GM21737 (cell line): ENCODE measurements at regions not wholly inside any gene's neighbourhood (a gene's known extent, or its start where the extent isn't known, plus 50 kb on each side); places are given as distances from the start of the nearest gene placed in this dataset.

Experiments
- ATAC-seq: cut with Tn5 transposase; IDR thresholded peaks from one replicate; pipeline ENCODE4 v1.9.1; 2021; ENCODE audit warnings: mild to moderate bottlenecking, moderate library complexity; ENCODE audit not compliant: unreplicated experiment

DNA sequence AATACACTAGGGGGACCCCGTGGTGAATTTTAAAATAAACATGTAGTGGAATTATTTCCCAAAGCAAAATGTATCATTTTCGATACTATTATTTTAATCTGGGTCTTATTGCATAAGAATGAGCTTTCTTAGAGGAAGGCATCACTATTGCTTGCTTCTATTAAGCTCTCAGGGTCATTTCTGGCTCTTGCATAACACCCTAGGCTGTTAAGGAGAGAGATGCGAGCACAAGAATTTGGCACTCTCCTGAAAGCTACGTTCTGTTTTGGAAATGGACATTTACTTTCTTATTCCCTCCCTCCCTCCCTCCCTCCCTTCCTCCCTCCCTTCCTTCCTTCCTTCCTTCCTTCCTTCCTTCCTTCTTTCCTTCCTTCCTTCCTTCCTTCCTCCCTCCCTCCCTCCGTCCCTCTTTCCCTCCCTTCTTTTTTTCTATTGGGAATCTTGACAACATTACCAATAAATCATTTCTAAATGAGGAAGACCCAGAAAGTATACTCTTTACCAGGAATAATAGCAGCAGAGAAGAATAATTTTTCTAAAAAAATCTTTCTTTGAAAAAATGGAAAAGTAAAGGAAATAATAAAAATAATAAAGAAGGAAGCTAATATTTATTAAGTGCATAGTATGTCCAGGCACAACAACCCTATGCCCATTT is 83.6 kb upstream of the BDNF start:
- ATAC-seq: no peak

DNA sequence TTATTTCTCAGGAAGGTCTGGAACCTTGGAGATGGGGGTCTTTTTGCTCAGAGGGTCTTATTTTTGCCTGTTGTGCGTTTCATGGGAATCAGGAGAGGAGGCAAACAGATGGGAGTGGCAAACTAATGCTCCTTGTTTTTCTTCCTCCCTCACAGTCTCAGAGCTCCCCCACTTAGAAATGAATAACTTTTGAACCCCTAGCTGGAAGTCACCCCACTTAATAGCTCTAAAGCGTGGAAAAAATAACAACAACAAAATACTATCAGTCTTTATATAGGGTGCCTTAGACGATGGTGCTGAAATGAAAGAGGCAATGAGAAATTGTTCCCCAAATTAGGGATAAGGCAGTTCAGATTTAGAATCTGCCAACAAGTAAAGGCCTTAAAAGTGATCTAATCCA is 76.8 kb upstream of the BDNF start:
- ATAC-seq: no peak

DNA sequence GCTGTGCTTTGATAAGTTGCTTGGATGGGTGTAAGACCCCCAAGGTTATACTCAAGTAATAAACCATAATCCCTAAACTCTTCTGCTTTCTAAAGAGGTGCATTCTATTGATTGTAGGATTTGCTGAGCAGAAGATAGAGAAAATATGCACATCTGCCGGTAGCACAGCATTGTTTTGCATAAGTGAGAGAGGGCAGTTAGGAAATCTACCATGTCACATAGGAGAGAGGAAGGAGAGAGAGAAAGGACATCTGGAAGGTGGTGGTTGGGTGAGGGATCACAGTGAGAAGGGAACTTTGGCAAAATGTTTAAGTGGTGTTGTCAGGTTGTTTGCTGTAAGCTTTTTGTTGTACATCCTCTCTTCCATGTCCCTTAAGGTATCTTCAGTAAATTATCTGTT is 73.6 kb upstream of the BDNF start:
- no peak for ATAC-seq

DNA sequence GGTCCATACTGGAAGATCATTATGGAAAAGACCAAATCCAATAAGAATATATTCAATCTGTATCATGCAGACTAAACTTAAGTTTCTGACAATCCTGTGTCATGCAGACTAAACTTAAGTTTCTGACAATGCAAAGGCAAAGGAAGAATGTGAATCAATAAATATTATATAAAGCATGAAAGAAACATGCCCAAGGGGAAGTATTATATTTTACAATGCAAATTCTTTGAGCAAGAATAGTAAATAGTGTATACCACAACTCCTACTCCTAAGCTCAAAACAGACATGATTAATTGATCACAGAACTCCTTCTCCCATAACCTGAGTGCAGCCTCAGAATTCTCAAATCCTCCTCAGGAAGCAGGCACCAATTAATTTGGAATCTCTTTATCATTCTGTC is 71.3 kb upstream of the BDNF start:
- no peak for ATAC-seq

DNA sequence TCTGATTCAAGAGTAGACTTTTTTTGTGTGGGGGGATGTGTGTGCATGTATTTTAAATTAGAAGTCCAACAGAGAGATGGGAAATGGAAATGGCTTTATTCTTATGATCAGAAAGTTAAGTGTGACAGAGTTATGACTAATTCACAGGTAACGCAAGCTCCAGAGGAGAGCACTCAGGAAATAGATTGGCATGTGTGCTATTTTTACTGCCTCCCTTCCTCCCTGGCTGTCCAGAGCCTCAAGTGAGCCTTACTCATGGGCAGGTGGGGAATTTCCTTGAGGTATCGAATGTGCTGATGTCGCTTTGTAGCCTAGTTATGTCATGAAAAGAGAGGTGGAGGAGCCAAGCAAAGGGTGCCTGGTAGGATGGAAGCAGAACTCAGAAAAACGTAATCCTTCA is 70.3 kb upstream of the BDNF start:
- no peak for ATAC-seq

DNA sequence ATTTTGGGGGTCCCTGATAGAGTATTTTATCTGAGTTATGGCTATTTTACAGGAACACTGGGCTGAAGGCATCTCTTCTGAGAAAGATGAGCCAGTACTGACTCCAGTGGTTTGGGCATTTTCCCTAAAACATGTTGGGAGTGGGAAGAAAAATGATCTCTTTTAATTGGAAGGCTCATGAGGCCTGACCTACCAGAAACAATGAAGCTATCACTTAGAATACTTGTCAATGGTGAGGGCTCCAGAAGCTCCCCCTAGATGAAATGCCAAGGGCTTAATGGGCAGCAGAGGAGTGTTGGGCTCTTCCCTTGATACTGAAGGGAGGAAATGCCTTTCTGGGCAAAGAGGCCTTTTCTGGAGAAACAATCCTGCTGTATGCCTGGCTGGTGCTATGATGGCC is 63.5 kb upstream of the BDNF start:
- ATAC-seq: no peak

DNA sequence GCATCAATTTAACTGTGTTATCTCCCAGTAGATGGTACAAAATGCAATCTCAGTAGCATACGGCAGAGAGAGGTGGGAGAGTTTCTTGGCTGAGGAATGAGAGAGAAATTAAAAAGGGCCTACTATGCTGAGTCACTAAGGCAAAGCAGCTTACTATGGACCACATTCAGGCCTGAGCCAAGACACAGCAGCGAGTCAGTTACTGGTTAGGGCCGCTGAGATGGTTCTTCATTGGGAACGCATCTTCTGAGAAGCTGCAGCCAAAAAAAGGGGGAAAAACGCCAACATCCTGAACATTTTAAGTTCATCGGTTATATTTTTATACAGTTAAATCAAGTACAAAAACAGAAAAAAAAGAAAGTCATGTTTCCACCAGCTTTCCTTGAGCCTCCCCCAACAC is 61.1 kb upstream of the BDNF start:
- no peak for ATAC-seq

DNA sequence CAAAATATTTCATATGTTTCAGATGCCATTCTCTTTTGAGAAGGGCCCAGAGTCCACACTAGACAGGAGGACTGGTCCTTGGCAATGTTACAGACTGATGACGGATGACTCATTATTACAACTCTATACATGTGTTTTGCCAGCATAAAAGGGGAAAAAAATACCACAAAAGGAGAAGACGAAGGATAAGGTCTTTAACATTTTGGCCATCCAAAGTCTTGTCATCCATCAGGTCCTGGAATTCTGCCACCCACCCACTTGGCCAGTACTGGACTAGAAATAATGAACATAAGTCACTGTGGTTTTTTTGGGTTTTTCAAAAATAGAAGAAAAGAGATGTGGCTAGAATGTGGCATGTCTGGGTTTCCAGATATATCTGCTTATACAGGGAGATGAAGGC is 57.7 kb upstream of the BDNF start:
- no peak for ATAC-seq

DNA sequence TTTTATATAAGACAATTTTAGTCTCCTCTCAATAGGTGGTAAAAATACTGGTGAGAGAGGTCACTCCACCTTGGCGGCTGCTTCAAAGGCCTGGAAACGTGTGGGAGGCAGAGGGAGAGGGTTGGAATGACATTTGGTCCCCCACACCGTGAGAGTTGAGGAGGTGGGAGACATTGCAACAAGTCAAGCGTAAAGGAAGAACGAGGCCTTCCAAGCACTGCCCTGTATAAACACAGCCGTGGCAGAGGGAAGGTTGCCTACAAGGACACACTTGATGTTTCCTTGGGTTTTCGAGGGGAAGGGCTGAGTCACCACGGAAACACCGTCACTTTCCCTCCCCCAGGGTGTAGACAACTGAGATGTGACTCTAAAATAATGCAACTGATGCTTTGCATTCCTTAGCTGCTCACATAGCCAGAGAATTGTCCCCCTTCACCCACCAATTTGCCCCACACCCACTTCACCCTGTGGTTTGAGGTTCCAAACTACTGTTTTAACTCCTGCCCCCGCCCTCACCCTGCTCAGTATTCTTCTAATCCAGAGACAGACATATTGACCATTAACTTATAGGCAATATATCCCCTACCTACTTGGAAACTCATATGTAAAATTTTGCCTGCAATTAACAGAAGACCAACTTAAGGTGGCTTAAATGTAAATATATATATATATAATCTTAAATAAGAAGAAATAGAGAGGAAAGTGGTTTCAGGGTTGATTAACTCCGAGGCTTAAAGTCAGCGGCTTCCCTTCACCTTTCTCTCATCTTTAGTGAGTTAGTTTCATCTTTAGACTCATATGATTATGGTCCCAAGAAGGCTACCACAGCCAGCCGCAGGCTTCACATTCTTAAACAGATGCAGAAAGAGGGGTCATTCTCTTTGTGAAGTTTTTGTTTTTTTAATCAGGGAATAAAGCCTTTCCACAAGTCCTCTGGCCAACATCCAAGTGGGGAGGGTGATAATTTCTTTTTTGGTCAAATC is 54.1 kb upstream of the BDNF start:
- no peak for ATAC-seq
